Common myeloid progenitor, CD34-positive (primary cell): ENCODE measurements at regions not wholly inside any gene's neighbourhood (a gene's known extent, or its start where the extent isn't known, plus 50 kb on each side); places are given as distances from the start of the nearest gene placed in this dataset.

Source experiments
- CTCF ChIA-PET: fragments of 350-600 bp; sonication (Branson Sonifier 250); formaldehyde crosslinking; loops from one replicate; lab custom pipeline; 2021; ENCODE audit warnings: antibody characterized with exemption; lab: Charles Lee
- POLR2A ChIA-PET: fragments of 350-600 bp; sonication (Branson Sonifier 250); formaldehyde crosslinking; loops from one replicate; lab custom pipeline; 2021; ENCODE audit warnings: antibody characterized with exemption; lab: Charles Lee
- DNase-seq, 3 donors: peaks; one replicate each; pipeline versions ENCODE4 v3.0.0 to v3.0.0-alpha.2; 2013
- H3K27ac ChIP-seq, 2 experiments: 1 replicate in 1 of 2; 2 replicates in 1 of 2; pipeline ENCODE4 v1.7.0; 2013; ENCODE audit warnings: inconsistent platforms in 2 of 2, low read length in 2 of 2, mild to moderate bottlenecking in 2 of 2, low read depth in 1 of 2, moderate library complexity in 1 of 2; ENCODE audit not compliant: severe bottlenecking in 2 of 2, insufficient read depth in 1 of 2, poor library complexity in 1 of 2
- H3K27me3 ChIP-seq, 5 experiments: replicated peaks in 2 of 5; 1 replicate in 3 of 5; 2 replicates in 2 of 5; pipeline versions ENCODE4 v1.6.1 to v1.7.0; 2013; ENCODE audit warnings: low read length in 4 of 5, mild to moderate bottlenecking in 2 of 5, moderate library complexity in 2 of 5, inconsistent platforms in 1 of 5; ENCODE audit not compliant: insufficient read depth in 5 of 5, control insufficient read depth in 4 of 5
- H3K36me3 ChIP-seq, 4 experiments: 1 replicate in 2 of 4; 2 replicates in 2 of 4; pipeline versions ENCODE4 v1.6.1 to v1.7.0; 2013; ENCODE audit warnings: low read length in 3 of 4, control low read depth in 1 of 4, mild to moderate bottlenecking in 1 of 4; ENCODE audit not compliant: control insufficient read depth in 4 of 4, insufficient read depth in 4 of 4
- H3K4me1 ChIP-seq, 4 experiments: 1 replicate in 3 of 4; 2 replicates in 1 of 4; pipeline versions ENCODE4 v1.6.1 to v1.7.1; 2013; ENCODE audit warnings: low read length in 3 of 4, mild to moderate bottlenecking in 3 of 4, control low read depth in 1 of 4, inconsistent platforms in 1 of 4, moderate library complexity in 1 of 4; ENCODE audit not compliant: control insufficient read depth in 4 of 4, insufficient read depth in 4 of 4; ENCODE audit errors: control extremely low read depth in 1 of 4
- H3K4me3 ChIP-seq, 7 experiments: 1 replicate in 4 of 7; 2 replicates in 3 of 7; pipeline versions ENCODE4 v1.5.1 to v1.7.0; 2013; ENCODE audit warnings: mild to moderate bottlenecking in 7 of 7, low read length in 6 of 7, moderate library complexity in 6 of 7, inconsistent platforms in 2 of 7, low read depth in 2 of 7, control low read depth in 1 of 7; ENCODE audit not compliant: insufficient read depth in 4 of 7, control insufficient read depth in 1 of 7; ENCODE audit errors: extremely low read depth in 1 of 7
- H3K9me3 ChIP-seq, 5 experiments: 1 replicate in 4 of 5; 2 replicates in 1 of 5; pipeline versions ENCODE4 v1.6.1 to v1.7.1; 2013; ENCODE audit warnings: low read length in 4 of 5, mild to moderate bottlenecking in 2 of 5, inconsistent platforms in 1 of 5, low read depth in 1 of 5, moderate library complexity in 1 of 5; ENCODE audit not compliant: control insufficient read depth in 4 of 5, insufficient read depth in 2 of 5; ENCODE audit errors: control extremely low read depth in 1 of 5
- WGBS: methylation state at CpG from one replicate; pipeline ENCODE4 v1.1.5; 2013; ENCODE audit not compliant: insufficient coverage; 5-methylcytosine and 5-hydroxymethylcytosine counted together

DNA sequence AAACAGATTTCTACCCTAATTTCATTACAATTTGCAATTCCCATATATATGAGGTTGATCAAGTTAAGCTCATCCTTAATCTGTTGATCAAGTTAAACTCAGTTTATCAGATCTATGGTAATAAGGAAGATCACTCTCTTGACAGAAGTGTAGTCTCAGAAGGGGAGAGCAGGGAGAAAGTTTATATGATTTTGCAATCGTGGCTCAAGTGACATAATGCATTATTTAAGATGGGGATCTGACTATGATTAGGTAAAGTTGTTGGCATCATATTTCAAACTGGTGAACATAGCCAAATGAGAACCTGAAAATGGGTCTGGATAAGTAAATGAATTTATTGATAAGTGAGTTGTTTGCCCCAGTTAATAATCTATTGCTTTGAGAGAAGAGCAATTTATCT, 995.3 kb downstream of the OTOL1 start:
- Histone ChIP-seq H3K4me1 (no peaks in the 10 kb centered on the region), H3K27ac (no peak overlapping the region), H3K9me3 (no peaks in the 10 kb centered on the region), H3K4me3 (no peak overlapping the region), H3K36me3 (no peaks in the 10 kb centered on the region), H3K27me3 (no peaks in the 10 kb centered on the region)
- DNase-seq, result no peak
- CTCF ChIA-PET, result no interaction called here
- POLR2A ChIA-PET, result interaction anchor here (0.6 kb wide), 1 partner anchor 12 kb away, joined by 4 read pairs; no protein-coding TSS in a partner anchor
- 91% methylated on average over 1 of the region's 1 CpG for WGBS

DNA sequence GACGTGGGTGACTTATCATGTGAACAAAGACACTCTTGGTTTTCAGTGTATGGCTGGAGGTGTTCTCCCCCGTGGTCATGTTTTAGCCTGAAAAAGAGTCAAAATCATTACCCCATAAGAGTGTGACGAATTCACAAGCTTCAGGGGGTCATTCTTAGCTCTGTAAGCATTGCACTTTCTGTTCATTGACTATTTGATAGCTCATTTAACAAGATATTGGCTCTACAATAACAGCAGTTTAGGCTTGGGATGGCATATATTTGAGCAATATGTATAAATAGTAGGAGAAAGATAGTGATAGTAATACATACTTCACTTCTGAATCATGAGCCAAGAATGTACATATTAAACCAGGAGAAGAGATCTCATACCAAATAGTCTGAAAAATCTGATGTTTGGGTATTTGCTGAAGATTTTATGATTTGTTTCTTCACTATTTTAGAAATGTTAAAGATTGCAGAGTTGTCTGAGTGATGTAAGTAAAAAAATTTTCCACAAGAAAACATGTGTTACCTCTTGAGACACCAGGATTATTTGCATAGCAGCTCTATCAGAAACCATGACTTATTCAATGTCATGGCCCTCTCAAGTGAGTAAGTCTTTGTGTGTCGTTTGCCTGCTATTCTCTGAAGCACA, 996.0 kb downstream of the OTOL1 start:
- Histone ChIP-seq H3K36me3 (no peaks in the 10 kb centered on the region), H3K4me1 (no peaks in the 10 kb centered on the region), H3K9me3 (no peaks in the 10 kb centered on the region), H3K4me3 (no peak overlapping the region), H3K27ac (no peak overlapping the region), H3K27me3 (no peaks in the 10 kb centered on the region)
- ChIA-PET CTCF (no interaction called here), POLR2A (no interaction called here)
- WGBS, result 100% methylated on average over 1 of the region's 4 CpGs
- no peak for DNase-seq

GRCh38 chr3:162498626-162499025, 1002.0 kb downstream of the OTOL1 start:
- POLR2A ChIA-PET, result no interaction called here
- Histone ChIP-seq H3K9me3 (no peaks in the 10 kb centered on the region), H3K36me3 (no peaks in the 10 kb centered on the region), H3K4me1 (no peaks in the 10 kb centered on the region), H3K27me3 (no peaks in the 10 kb centered on the region), H3K4me3 (no peak overlapping the region), H3K27ac (no peak overlapping the region)
- CTCF ChIA-PET, result no interaction called here
- DNase-seq, result no peak
- 85% methylated on average over 2 of the region's 2 CpGs for WGBS

GRCh38 chr3:162507397-162507796, 1010.8 kb downstream of the OTOL1 start:
- Histone ChIP-seq H3K4me3 (no peak overlapping the region), H3K27me3 (no peaks in the 10 kb centered on the region), H3K27ac (no peak overlapping the region), H3K9me3 (no peaks in the 10 kb centered on the region), H3K4me1 (no peaks in the 10 kb centered on the region), H3K36me3 (no peaks in the 10 kb centered on the region)
- DNase-seq, result no peak
- ChIA-PET POLR2A (no interaction called here), CTCF (no interaction called here)
- no CpG with 5 or more reads among the region's 1 CpG for WGBS

DNA sequence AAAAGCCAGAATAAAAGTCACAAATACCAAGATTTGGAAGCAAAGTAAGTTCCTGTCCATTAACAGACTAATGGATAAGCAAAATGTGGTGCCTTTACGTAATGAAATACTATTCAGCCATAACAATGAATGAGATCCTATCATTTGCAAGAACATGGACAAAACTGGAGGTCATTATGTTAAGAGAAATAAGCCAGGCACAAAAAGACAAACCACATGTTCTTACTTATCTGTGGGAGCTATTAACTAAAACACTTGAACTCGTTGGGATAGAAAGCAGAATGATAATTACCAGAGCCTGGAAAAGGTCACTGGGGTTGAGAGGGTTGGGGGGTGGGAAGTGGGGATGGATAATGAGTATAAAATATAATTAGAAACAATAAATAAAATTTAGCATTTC, 1015.9 kb downstream of the OTOL1 start:
- no peaks in the 10 kb centered on the region for H3K4me1 ChIP-seq
- ChIA-PET CTCF (interaction anchor here (0.7 kb wide), 1 partner anchor 622 kb away, joined by 3 read pairs; no protein-coding TSS in a partner anchor), POLR2A (no interaction called here)
- DNase-seq, result no peak
- H3K27ac ChIP-seq, result no peak overlapping the region
- H3K9me3 ChIP-seq, result no peaks in the 10 kb centered on the region
- H3K27me3 ChIP-seq, result no peaks in the 10 kb centered on the region
- no peaks in the 10 kb centered on the region for H3K36me3 ChIP-seq
- no peak overlapping the region for H3K4me3 ChIP-seq
- WGBS, result no CpG with 5 or more reads among the region's 2 CpGs

- H3K36me3 ChIP-seq, result no peaks in the 10 kb centered on the region
- no peak for DNase-seq
- H3K4me3 ChIP-seq, result no peak overlapping the region
- ChIA-PET CTCF (no interaction called here), POLR2A (no interaction called here)
- H3K4me1 ChIP-seq, result no peaks in the 10 kb centered on the region
- H3K27me3 ChIP-seq, result no peaks in the 10 kb centered on the region
- no peaks in the 10 kb centered on the region for H3K9me3 ChIP-seq
- no peak overlapping the region for H3K27ac ChIP-seq
Measured at GRCh38 chr3:162517110-162517509, 1020.5 kb downstream of the OTOL1 start.

- DNase-seq, result no peak
- POLR2A ChIA-PET, result no interaction called here
- H3K27me3 ChIP-seq, result no peaks in the 10 kb centered on the region
- H3K4me1 ChIP-seq, result no peaks in the 10 kb centered on the region
- no peaks in the 10 kb centered on the region for H3K9me3 ChIP-seq
- CTCF ChIA-PET, result no interaction called here
- H3K4me3 ChIP-seq, result no peak overlapping the region
- 100% methylated on average over 1 of the region's 2 CpGs for WGBS
- no peak overlapping the region for H3K27ac ChIP-seq
- no peaks in the 10 kb centered on the region for H3K36me3 ChIP-seq
Measured at GRCh38 chr3:162521669-162522068, 1025.1 kb downstream of the OTOL1 start.
